Erythroblast (primary cell): ENCODE measurements at regions not wholly inside any gene's neighbourhood (a gene's known extent, or its start where the extent isn't known, plus 50 kb on each side); places are given as distances from the start of the nearest gene placed in this dataset.

ENCODE experiments used
- DNase-seq, 2 experiments: peaks; one replicate each; lab custom pipeline; 2025; lab: John Stamatoyannopoulos, UW
- GATA1 ChIP-seq: IDR thresholded peaks from 2 replicates; pipeline ENCODE4 v1.6.1; 2011; ENCODE audit warnings: low read depth, mild to moderate bottlenecking, control low read depth, low read length, moderate library complexity
- POLR2A ChIP-seq: IDR thresholded peaks from 2 replicates; pipeline ENCODE4 v1.6.1; 2011; ENCODE audit warnings: mild to moderate bottlenecking, low read length

DNA sequence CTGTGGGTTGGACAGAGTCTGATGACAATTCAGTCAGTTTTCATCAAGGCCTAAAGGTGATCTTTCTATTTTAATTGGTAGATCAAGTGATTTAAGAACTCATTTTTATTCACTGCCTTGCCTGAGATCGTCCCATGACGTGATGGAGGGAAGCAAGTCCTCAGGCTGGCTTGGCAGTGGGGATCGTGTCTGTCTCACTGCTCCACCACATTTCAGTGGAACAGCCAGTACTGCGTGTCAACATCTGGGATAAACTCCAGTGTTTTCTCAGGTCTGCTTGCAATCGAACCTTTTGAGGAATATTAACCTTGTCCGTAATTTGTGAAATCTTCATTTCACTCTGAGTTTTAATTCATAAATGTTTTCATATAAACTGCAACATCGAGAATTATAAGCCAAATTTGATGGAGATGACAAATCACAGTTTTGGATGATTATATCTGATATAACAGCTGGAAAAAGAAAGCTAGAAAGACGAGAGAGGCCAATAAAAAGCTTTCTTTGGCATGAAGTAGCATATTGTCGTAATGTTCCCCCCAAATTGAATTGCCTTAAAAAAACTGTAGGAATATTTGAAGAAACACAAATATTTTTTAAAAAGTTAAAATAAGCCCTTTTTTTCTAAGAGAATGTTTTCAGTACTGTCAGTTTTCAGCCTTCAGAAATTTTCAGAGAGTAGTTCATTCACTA lies 414.7 kb upstream of the SPRED2 start:
- no peak for TF ChIP-seq GATA1
- TF ChIP-seq POLR2A = no peak
- no peak for DNase-seq

GRCh38 chr2:65845442-65846182 lies 413.2 kb upstream of the SPRED2 start:
- DNase-seq = no peak

GRCh38 chr2:65842104-65842503 lies 409.7 kb upstream of the SPRED2 start:
- no peak for DNase-seq
- TF ChIP-seq POLR2A (no peak), GATA1 (no peak)

More at GRCh38 chr2:65845442-65846182, 413.2 kb upstream of the SPRED2 start:
- no peak for TF ChIP-seq GATA1
- TF ChIP-seq POLR2A = no peak

- peak; percentile 14 to 42 for DNase-seq
- no peak for TF ChIP-seq POLR2A
- no peak for TF ChIP-seq GATA1
Observed at GRCh38 chr2:65835975-65836549, 403.7 kb upstream of the SPRED2 start.

- TF ChIP-seq GATA1 = no peak
Observed at GRCh38 chr2:65834771-65835475, 402.5 kb upstream of the SPRED2 start.

DNA sequence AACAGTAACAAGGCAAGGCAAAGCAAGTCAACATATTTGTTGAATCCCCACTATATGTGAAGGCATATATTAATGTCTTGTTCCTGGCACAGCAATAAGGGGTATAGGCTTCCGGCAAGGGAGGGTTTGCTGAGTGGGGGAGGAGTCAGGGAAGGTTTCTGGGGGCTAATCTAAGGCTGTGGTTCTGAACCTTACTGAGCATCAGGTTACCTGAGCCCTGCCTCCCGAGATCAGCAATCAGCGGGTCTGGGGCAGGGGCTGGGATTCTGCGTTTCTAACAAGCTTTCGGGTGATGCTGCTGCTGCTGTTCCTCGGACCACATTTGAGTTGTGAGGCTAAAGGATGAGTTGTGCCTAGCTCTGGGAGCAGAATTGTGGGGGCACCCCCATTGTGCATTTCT lies 401.7 kb upstream of the SPRED2 start:
- TF ChIP-seq GATA1 = no peak
- no peak for TF ChIP-seq POLR2A
- no peak for DNase-seq

More at GRCh38 chr2:65834771-65835475, 402.5 kb upstream of the SPRED2 start:
- DNase-seq = no peak

DNA sequence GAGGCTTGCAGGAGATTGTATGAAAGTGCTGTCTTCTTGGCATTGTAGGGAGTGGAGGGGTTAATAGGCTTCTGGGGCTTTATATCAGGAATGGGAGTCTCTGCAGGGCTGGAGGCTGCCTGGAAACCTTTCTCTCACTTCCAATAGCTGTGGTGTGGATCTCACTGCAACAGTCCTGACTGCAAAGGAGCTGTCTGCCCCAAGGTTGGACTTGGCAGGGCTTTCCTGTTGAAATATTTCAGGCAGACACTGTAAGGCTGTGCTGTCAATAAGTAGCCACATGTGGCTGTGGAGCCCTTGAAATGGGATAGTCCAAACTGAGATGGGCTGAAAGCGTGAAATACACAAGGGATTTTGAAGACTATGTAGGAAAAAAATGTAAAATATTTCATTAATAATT lies 399.1 kb upstream of the SPRED2 start:
- TF ChIP-seq POLR2A = no peak
- no peak for TF ChIP-seq GATA1

DNA sequence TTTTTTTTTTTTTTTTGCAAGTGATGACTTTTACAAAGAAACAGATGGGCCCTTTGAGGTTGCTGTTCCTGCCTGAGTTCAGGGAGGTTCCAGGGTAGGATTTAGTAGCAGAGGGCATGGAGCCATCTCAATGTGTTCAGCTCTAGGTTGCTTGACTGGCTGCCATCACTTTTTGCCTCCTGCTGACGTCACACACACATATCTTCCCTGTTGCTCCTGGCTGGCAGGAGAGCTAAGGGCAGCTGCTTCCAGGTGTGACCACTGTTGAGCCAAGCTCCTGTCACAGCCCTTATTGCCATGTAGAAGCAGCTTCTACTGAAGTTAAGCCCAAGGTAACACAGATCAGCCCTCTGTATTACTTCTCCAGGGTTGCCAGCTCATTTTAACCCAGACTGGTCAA lies 394.2 kb upstream of the SPRED2 start:
- TF ChIP-seq POLR2A (no peak), GATA1 (no peak)
- no peak for DNase-seq

More for the DNA sequence above, 399.1 kb upstream of the SPRED2 start:
- DNase-seq = no peak

DNA sequence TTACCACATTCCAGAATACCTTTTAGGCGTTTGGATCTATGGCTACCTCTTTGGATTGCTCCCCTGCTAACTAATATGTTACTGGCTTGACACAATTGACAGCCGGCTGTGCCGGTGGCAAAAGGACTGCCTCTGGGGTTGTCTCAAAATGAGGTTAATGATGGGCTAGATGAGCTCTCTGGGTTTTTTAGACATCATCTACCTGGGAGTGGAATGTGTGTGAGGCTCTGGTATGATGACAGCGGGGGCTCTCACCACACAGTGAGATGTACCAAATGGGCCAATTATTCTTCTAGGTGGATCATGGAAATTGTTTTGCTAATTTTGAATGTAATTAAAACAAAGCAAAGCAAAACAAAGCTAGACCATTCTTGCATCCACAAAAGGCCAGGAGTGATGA lies 391.1 kb upstream of the SPRED2 start:
- DNase-seq = no peak
- TF ChIP-seq POLR2A (no peak), GATA1 (no peak)

GRCh38 chr2:65820454-65820853 lies 388.1 kb upstream of the SPRED2 start:
- no peak for DNase-seq
- TF ChIP-seq GATA1 = no peak
- no peak for TF ChIP-seq POLR2A

DNA sequence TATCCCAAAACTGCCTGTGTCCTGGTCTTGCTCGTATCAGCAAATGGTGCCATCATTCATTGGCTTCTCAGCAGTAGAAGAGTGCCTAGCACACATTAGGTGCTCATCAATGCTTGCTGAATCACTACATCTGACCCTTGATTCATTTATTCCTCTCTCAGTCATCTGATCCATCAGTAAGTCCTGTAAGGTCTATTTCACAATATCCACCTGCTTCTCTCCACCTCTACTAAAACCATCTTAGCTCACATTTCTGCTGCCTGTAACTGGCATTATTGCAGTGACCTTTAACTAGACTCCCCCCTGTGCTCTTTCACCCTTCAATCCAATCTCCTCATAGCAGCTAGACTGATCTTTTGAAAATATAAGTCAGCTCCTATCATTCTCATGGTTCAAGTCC lies 387.6 kb upstream of the SPRED2 start:
- DNase-seq = no peak
- TF ChIP-seq POLR2A = no peak

- TF ChIP-seq GATA1 (no peak), POLR2A (no peak)
- peak; percentile 76 to 88 for DNase-seq
Observed at GRCh38 chr2:65818873-65819451, 386.6 kb upstream of the SPRED2 start.

DNA sequence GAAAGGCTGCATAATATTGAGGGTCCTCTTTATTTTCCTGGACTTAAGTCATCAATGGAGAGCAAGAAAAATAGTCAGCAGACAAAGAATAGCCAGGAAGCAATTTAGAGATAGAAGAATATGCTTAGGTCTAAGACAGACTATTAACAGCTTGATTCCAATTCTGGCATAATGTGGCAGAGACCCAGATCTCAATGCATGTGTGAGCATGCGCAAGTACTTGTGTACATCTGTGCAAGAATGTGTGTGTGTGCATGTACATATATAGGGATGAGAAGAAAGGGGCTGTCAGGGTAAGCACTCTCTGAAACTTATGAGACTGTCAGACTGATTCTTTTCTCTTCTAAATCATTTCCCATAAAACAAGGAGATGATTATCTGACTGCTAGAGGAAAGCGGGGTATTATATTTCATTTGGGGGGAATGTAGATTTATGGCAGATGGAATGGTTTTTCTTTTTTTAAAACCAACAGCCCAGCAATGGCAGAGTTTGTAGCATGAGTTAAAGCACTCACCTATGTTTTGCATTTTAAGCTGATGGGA lies 381.3 kb upstream of the SPRED2 start:
- DNase-seq = no peak
- TF ChIP-seq POLR2A (no peak), GATA1 (no peak)

DNA sequence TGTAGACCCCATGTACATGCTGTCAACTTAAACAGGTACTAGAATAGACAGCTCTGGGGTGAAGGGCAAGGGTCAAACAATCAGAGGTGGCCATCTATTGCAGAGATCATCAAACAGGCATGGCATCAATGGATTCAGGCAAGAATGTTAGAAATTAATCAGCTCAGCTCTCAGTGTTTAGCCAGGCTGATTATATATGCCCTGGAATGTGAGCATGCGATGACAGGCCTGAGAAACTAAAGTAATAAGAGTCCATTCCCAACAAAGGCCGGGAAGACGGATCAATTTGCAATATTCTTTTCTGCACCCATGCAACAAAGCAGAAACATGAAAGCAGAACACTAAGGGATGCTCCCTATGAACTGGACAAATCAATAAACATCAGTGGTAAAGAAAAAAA lies 380.5 kb upstream of the SPRED2 start:
- no peak for TF ChIP-seq POLR2A
- no peak for TF ChIP-seq GATA1
- no peak for DNase-seq

- TF ChIP-seq GATA1 = no peak
- no peak for TF ChIP-seq POLR2A
- DNase-seq = no peak
Observed at GRCh38 chr2:65807942-65808341, 375.5 kb upstream of the SPRED2 start.
